Caki2 (cell line): ENCODE measurements at regions not wholly inside any gene's neighbourhood (a gene's known extent, or its start where the extent isn't known, plus 50 kb on each side); places are given as distances from the start of the nearest gene placed in this dataset.
"Not testable (repeated sequence)": the region's sequence is repeated elsewhere in the genome, so short reads cannot be mapped to it uniquely, and the experiment has no call there.

Experiments used
- DNase-seq: peaks from one replicate; pipeline ENCODE4 v3.0.0-alpha.2; 2015; ENCODE audit warnings: low read depth
- in situ Hi-C: cut with HindIII; loops from 2 replicates; pipeline ENCODE4 v1.10.0; 2016; ENCODE audit warnings: low sequenced_read_pairs, low pct_unique_long_range_greater_than_20kb, mixed read lengths

DNA sequence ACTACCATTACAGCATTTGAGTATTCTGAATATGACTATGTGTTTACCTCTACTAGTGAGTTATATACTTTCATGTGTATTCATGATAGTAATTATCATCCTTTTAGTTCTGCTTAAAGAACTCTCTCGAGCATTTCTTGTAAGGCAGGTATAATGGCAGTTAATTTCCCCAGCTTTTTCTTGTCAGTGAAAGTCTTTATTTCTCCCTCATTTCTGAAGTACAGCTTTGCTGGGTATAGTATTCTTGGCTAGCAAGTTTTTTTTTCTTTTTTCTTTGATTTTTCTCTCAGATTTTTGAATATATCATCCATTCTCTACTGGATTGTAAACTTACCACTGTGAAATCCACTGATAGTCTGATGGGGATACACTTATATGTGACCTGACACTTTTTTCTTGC is 165.9 kb upstream of the ARHGAP5 start:
- in situ Hi-C loops: no loop called here
- DNase-seq: no peak

DNA sequence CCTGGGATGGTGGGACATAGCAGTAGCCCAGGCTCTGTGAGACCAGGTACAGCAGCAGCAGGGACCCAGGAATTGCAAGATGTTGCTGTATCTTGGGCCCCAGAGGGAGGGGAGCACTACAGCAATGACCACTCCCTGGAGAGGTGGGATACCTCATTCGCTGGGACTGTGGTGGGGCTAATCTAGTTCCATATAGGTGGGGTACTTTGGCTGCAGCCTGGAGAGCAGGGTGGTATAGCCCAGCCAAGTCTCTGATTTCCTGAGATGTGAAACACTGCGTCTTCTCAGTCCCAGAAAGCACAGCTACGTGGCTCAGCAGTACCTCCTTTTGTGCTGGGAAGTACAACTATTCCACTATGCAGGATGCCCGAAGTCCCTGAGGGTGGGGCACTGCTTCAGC is 163.7 kb upstream of the ARHGAP5 start:
- no peak for DNase-seq
- in situ Hi-C loops: no loop called here

GRCh38 chr14:31918289-31918688 is 158.8 kb upstream of the ARHGAP5 start:
- DNase-seq, in situ Hi-C loops: not testable (repeated sequence)

- DNase-seq: no peak
- in situ Hi-C loops: no loop called here
Measured at GRCh38 chr14:31920001-31920400, 157.1 kb upstream of the ARHGAP5 start.

GRCh38 chr14:31920989-31921650 is 156.0 kb upstream of the ARHGAP5 start:
- DNase-seq: no peak
- in situ Hi-C loops: no loop called here

DNA sequence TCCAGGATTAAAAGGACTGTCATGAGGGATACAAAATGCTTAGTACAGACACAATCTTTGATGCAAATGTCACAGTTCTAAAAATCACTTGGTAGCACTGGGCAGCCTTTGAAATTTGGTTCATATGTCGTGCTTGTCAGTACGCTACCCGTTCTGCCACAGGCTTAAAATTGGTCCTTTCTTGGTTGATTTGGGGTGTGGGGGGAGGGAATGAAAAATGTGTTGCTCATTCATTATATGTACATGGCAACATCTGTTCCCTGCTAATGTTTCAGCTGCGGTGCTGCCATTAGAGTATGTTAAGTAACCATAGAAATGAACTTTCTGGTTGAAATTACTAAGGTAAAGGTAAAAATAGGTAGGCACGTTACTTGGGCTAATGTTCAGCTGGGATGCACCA is 155.4 kb upstream of the ARHGAP5 start:
- no peak for DNase-seq
- in situ Hi-C loops: no loop called here

- in situ Hi-C loops: no loop called here
- no peak for DNase-seq
Measured at GRCh38 chr14:31926123-31926522, 151.0 kb upstream of the ARHGAP5 start.

DNA sequence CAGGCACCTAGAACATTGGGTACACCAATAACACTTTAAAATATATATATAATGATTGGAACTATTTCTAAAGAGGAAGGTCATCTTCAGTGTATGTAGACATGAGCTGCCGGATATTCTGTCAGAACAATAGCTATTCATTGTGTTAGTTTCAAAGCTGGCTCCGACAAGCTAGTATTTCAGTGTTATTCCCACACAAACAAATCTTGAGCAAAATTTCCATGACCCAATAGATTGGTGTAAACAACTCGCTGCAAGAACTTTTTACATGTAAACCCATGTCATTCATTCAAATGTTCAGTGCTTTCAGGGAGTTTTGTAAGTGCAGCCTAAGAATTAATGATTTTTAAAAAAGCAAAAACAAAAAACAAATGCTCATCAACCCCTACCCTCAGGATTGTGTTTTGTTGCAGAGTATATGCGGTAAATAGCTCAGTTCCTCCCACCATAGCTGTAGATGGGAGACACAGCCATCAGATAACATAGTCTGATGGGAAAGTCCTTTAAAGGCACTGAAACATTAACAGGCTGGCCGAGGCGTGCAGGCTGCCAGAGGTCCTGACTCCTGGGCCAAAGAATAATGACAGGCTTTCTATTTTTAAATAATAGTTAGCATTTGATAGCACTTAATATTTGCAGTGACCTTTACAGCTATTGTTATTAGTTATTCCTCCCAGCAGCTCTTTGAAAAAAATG is 150.3 kb upstream of the ARHGAP5 start:
- in situ Hi-C loops: no loop called here
- no peak for DNase-seq

GRCh38 chr14:31927348-31927832 is 149.7 kb upstream of the ARHGAP5 start:
- DNase-seq: peak; percentile 91
- in situ Hi-C loops: no loop called here

DNA sequence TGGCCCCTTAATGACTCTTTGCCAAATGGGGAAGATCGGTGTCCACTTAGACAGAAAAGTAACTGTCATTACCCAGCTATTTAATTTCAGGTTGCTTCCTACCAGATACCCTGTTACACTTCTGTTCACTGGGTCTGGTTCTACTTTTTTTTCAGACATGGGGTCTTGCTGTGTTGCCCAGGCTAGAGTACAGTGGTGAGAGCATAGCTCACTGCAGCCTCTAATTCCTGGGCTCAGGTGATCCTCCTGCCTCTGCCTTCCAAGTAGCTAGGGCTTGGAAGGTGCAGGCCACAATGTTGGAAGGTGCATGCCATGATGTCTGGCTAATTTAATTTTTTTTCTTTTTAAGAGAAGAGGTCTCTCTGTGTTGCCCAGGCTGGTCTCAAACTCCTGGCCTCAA is 147.0 kb upstream of the ARHGAP5 start:
- DNase-seq: no peak

GRCh38 chr14:31930493-31931240 is 146.4 kb upstream of the ARHGAP5 start:
- in situ Hi-C loops: no loop called here
- DNase-seq: peak; percentile 73

More for the DNA sequence above, 147.0 kb upstream of the ARHGAP5 start:
- in situ Hi-C loops: no loop called here

DNA sequence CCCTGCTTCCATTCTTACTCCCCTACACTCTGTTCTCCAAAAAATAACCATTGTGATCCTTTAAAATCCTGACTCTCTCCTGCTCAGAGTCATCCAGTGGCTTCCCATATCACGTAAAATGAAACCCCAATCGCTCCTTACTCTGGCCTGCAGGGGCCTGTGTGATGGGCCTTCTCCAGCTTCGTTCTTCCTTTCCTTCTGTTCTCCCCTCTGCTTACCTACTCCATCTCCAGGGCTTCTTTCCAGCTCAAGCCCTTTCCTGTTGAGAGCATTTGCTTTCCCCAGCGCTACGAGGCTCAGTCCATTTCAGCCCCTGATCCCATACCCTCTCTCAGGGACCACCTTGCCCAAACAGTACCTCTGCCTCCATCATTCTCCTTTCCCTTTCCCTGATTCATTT is 144.4 kb upstream of the ARHGAP5 start:
- DNase-seq: no peak
- in situ Hi-C loops: no loop called here

DNA sequence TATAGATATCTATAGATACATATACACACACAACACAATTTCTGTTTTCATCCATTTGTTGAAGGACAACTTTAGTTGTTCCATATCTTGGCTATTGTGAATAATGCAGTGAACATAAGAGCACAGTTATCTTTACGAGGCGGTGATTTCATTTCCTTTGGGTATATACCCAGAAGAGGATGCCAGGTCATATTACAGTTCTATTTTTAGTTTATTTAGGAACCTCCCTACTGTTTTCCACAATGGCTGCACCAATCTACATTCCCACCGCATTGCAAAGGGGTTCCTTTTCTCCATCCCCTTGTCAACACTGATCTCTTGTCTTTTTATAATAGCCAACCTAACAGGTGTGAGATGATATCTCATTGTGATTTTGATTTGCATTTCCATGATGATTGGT is 143.4 kb upstream of the ARHGAP5 start:
- DNase-seq: no peak
- in situ Hi-C loops: no loop called here

GRCh38 chr14:31934767-31935266 is 142.3 kb upstream of the ARHGAP5 start:
- peak; percentile 68 for DNase-seq
- in situ Hi-C loops: no loop called here

DNA sequence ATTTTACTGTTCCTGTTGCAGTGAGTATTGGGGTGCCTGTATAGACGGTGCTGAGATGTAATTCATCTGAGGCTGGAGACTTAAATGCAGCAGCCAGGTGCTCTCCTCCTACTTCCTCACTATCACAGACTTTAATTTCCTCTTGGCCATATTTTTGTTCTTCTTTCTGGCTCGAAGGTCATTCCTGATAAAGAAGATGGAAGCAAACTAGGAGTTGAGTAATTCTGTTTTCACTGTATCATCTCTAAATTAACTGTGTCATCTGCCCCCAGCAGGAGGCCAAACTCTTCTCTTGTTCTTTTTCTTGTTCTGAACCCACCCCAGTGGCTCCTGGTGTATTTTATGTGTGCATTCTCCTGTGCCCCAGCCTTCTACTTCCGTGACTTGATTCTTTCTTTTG is 141.7 kb upstream of the ARHGAP5 start:
- no peak for DNase-seq
- in situ Hi-C loops: no loop called here

DNA sequence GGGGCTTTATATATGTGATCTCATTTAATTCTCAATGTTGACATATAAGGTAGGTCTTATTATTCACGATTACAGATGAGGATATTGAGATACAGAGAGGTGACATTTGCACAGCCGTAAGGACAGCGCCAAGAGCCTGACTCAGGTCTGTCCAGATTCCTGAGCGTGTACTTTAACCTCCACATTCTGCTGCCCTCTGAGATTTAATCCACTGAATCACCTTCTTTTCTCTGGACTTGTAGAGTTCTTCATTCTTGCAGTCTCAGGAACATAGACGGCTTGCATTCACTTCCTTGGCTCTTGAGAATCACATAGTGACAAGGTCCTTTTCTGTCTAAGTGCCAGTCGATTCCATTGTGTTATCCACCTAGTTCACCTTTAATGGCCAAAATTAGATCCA is 141.0 kb upstream of the ARHGAP5 start:
- in situ Hi-C loops: no loop called here

DNA sequence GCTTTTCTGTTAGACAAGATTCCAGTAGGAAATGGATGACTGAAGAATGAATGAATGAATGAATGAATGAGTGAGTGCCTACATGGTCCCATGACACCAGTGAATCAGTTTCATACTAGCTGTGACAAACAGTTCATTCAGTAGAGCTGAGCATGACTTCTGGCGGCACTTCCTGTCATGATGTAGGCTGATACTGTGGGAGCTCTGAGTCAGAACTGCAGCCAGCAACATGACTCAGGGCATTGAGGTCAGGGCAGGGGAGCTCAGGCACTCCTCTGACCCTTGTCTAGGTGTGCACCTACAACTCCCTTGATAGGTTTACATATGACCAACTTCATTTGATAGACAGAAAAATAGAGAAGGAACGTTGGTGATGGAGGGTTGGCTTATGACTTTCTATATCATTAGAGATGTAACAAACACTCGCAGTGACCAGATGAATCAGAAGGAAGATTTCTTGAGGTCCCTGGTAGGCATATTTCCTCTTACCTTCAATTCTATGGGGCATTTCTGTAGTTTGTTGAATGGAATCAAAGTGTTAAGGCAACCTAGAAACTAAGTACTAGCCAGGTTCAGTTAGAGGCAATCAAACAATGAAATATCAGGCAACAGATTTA is 139.3 kb upstream of the ARHGAP5 start:
- in situ Hi-C loops: no loop called here
- peak; percentile 83 for DNase-seq

More for the DNA sequence above, 141.0 kb upstream of the ARHGAP5 start:
- no peak for DNase-seq

DNA sequence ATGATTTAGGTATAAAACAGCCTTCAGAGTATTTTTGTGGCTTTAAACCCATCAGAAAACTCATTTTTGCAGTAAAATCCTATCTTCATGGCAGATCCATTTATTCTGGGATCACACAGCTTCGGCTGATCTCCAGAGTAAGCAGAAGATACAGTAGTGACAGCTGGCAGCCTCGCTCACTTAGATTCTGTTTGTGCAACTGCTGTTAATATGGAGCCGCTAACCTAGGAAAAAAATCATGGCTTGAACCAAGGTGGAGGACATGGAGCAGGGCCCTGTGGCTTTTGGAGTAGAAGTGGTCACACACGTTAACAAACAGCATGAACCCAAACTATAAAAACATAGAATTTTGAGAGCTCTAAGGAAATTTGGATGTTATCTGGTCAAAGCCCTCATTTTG is 137.2 kb upstream of the ARHGAP5 start:
- in situ Hi-C loops: no loop called here

GRCh38 chr14:31941487-31941886 is 135.6 kb upstream of the ARHGAP5 start:
- no peak for DNase-seq
- in situ Hi-C loops: no loop called here

More for the DNA sequence above, 137.2 kb upstream of the ARHGAP5 start:
- no peak for DNase-seq
